ENCODE measurements at regions not wholly inside any gene's neighbourhood (a gene's known extent, or its start where the extent isn't known, plus 50 kb on each side); places are given as distances from the start of the nearest gene placed in this dataset.
"Not testable (repeated sequence)": the region's sequence is repeated elsewhere in the genome, so short reads cannot be mapped to it uniquely, and the experiment has no call there.

DNA sequence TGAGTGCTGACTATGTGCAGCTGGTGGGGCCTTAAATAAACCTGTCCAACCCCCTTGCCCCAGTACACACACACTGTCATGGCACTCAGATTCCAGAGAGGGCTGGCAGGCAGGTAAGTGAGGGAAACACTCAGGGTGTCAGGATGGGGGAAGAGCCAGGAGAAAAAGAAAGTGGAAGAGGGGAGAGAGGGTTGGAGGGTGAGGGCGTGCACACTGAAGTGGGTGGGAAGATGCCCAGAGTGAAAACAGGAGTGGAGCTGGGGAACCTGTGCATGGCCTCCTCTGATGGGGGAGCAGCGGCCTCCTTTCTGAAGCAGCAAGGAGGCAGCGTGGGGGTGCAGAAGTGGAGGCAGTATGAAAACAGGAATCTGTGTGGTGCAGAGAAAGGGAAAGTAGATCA lies 160.6 kb upstream of the JUN start:
- no peaks in the 10 kb centered on the region for H3K27me3 Mint-ChIP-seq
- DNase-seq = no peak
- POLR2A ChIA-PET = no interaction called here

DNA sequence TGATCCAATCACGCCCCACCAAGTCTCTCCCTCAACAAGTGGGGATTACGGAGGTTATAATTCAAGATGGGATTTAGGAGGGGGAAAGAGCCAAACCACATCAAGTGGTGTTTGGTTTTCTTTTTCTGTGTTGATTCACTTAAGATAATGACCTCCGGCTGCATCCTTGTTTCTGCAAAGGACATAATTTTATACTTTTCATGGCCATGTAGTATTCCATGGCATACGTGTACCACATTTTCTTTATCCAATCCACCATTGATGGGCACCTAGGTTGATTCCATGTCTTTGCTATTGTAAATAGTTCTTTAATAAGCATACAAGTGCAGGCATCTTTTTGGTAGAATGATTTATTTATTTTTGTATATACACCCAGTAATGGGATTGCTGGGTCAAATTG lies 162.5 kb upstream of the JUN start:
- intact Hi-C loops (cut with micrococcal nuclease) = loop anchor here (10.0 kb wide), 3 partner anchors 132 to 748 kb away; partner anchors contain the start of gene FGGY (in 1 of the 2)
- H3K27me3 Mint-ChIP-seq = no peaks in the 10 kb centered on the region
- ATAC-seq = no peak
- H3K27ac Mint-ChIP-seq = no peak overlapping the region
- peaks cover 0 to 14% (median 0%) of the 10 kb centered on the region in 11 donors for H3K9me3 Mint-ChIP-seq
- H3K4me3 Mint-ChIP-seq = no peak overlapping the region
- peaks cover 0 to 37% (median 0%) of the 10 kb centered on the region in 5 donors for H3K36me3 Mint-ChIP-seq
- Histone ChIP-seq H3K27me3 (ENCODE audit: control insufficient read depth in 2 of 2, insufficient read depth in 2 of 2, low read length in 2 of 2) (no peaks in the 10 kb centered on the region), H3K36me3 (ENCODE audit: control insufficient read depth in 2 of 3, insufficient read depth in 3 of 3, low read length in 3 of 3) (no peaks in the 10 kb centered on the region), H3K9me3 (ENCODE audit: control insufficient read depth in 2 of 3, low read length in 3 of 3) (no peaks in the 10 kb centered on the region), H3K27ac (ENCODE audit: low read depth, low read length) (no peak overlapping the region), H3K4me1 (ENCODE audit: control insufficient read depth in 2 of 2, insufficient read depth in 2 of 2, low read length in 2 of 2) (peaks cover 33 to 55% of the 10 kb centered on the region in 2 donors), H3K4me3 (ENCODE audit: low read length) (no peak overlapping the region)
- no peak for DNase-seq
- peaks cover 53 to 87% (median 76%) of the 10 kb centered on the region in 7 donors for H3K4me1 Mint-ChIP-seq
- ChIA-PET CTCF (no interaction called here), POLR2A (no interaction called here)

More for the DNA sequence above, 160.6 kb upstream of the JUN start:
- peak overlapping the region in 6 of 9 donors; percentile 11 to 89 (median 76) for H3K27ac Mint-ChIP-seq
- H3K4me3 Mint-ChIP-seq = peak overlapping the region in 6 of 10 donors; percentile 24 to 88 (median 49)
- Histone ChIP-seq H3K27ac (ENCODE audit: low read depth, low read length) (no peak overlapping the region), H3K9me3 (ENCODE audit: control insufficient read depth in 2 of 3, low read length in 3 of 3) (no peaks in the 10 kb centered on the region), H3K4me1 (ENCODE audit: control insufficient read depth in 2 of 2, insufficient read depth in 2 of 2, low read length in 2 of 2) (peaks cover 48 to 73% of the 10 kb centered on the region in 2 donors), H3K36me3 (ENCODE audit: control insufficient read depth in 2 of 3, insufficient read depth in 3 of 3, low read length in 3 of 3) (no peaks in the 10 kb centered on the region), H3K4me3 (ENCODE audit: low read length) (no peak overlapping the region), H3K27me3 (ENCODE audit: control insufficient read depth in 2 of 2, insufficient read depth in 2 of 2, low read length in 2 of 2) (no peaks in the 10 kb centered on the region)
- no peak for ATAC-seq
- H3K36me3 Mint-ChIP-seq = peaks cover 0 to 46% (median 0%) of the 10 kb centered on the region in 5 donors
- H3K4me1 Mint-ChIP-seq = peaks cover 68 to 100% (median 91%) of the 10 kb centered on the region in 7 donors
- CTCF ChIA-PET = no interaction called here
- peaks cover 0 to 16% (median 0%) of the 10 kb centered on the region in 11 donors for H3K9me3 Mint-ChIP-seq
- intact Hi-C loops (cut with micrococcal nuclease) = loop anchor here (5.0 to 10.0 kb wide), 6 partner anchors 87 to 750 kb away; partner anchors contain the start of gene FGGY (in 2 of the 2)

DNA sequence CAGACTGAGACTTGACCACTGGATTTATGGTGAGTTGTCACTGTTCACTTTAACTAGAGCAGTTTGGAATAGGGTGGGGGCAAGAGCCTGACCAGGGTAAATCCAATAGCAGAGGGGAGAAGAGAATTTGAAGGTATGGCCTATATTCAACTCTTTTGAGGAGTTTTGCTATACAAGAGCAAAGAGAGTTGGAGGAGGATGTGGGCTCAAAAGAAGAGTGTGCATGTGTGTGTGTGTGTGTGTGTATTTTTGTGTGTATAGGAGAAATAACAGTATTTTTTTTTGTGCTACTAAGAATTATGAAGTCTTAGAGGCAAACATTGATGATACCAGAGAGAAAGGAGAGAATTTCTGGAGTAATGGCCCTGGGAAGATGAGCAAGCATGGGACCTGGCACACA lies 164.8 kb upstream of the JUN start:
- ChIA-PET CTCF (no interaction called here), POLR2A (no interaction called here)
- ATAC-seq = no peak
- intact Hi-C loops (cut with micrococcal nuclease) = loop anchor here (10.0 kb wide), 3 partner anchors 134 to 746 kb away; partner anchors contain the start of gene FGGY (in 1 of the 2)
- peaks cover 0 to 14% (median 0%) of the 10 kb centered on the region in 11 donors for H3K9me3 Mint-ChIP-seq
- peak overlapping the region in 3 of 10 donors; percentile 2 to 49 (median 8) for H3K4me3 Mint-ChIP-seq
- peak overlapping the region in 1 of 9 donors; percentile 62 for H3K27ac Mint-ChIP-seq
- H3K27me3 ChIP-seq (ENCODE audit: control insufficient read depth in 2 of 2, insufficient read depth in 2 of 2, low read length in 2 of 2) = no peaks in the 10 kb centered on the region
- peaks cover 30 to 70% (median 53%) of the 10 kb centered on the region in 7 donors for H3K4me1 Mint-ChIP-seq
- H3K36me3 Mint-ChIP-seq = peaks cover 0 to 45% (median 0%) of the 10 kb centered on the region in 5 donors
- no peak overlapping the region for H3K27ac ChIP-seq (ENCODE audit: low read depth, low read length)
- no peak overlapping the region for H3K4me3 ChIP-seq (ENCODE audit: low read length)
- H3K27me3 Mint-ChIP-seq = peaks cover 0 to 5% (median 0%) of the 10 kb centered on the region in 5 donors
- H3K36me3 ChIP-seq (ENCODE audit: control insufficient read depth in 2 of 3, insufficient read depth in 3 of 3, low read length in 3 of 3) = no peaks in the 10 kb centered on the region
- DNase-seq = peak in 4 of 9 donors; percentile 11 to 36 (median 26)
- peaks cover 10 to 32% of the 10 kb centered on the region in 2 donors for H3K4me1 ChIP-seq (ENCODE audit: control insufficient read depth in 2 of 2, insufficient read depth in 2 of 2, low read length in 2 of 2)
- H3K9me3 ChIP-seq (ENCODE audit: control insufficient read depth in 2 of 3, low read length in 3 of 3) = no peaks in the 10 kb centered on the region

DNA sequence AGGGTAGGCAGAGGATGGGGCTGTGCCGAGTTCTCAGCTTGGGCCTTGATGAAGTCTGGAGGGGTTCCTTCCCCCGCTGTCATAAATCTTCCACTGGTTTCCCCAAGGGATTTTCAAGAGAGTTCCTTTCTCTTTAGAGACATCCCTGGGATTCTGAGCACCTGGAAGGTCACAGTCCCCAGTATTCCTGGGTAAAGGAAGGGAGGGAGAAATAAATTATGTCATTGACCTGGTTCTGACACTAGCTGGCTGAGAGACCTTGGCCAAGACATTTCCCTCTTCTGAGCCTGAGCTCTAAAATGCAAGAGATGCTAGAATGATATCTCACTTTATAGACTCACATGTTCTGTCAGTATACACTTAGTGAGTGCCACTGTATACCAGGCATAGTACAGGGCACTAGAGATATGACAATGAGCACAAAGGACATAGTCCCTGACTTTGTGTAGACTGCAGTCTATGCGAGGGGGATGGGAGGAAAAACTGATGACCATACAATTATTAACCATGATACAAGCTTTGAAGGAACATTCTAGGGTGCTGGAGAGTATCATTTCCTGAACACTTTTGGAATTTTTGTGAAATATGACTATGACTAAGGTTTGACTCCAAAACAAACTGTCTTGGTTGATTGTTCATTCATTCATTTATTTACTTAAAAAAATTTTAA lies 165.8 kb upstream of the JUN start:
- ATAC-seq (no peak), DNase-seq (no peak)
- Mint-ChIP-seq H3K27me3 (peaks cover 0 to 5% (median 0%) of the 10 kb centered on the region in 5 donors), H3K4me1 (peaks cover 20 to 60% (median 44%) of the 10 kb centered on the region in 7 donors), H3K9me3 (peaks cover 0 to 17% (median 0%) of the 10 kb centered on the region in 11 donors), H3K36me3 (peaks cover 0 to 43% (median 0%) of the 10 kb centered on the region in 5 donors), H3K27ac (peak overlapping the region in 1 of 9 donors; percentile 22), H3K4me3 (no peak overlapping the region)
- Histone ChIP-seq H3K4me3 (ENCODE audit: low read length) (no peak overlapping the region), H3K36me3 (ENCODE audit: control insufficient read depth in 2 of 3, insufficient read depth in 3 of 3, low read length in 3 of 3) (no peaks in the 10 kb centered on the region), H3K27ac (ENCODE audit: low read depth, low read length) (no peak overlapping the region), H3K4me1 (ENCODE audit: control insufficient read depth in 2 of 2, insufficient read depth in 2 of 2, low read length in 2 of 2) (peaks cover under 1 to 25% of the 10 kb centered on the region in 2 donors), H3K9me3 (ENCODE audit: control insufficient read depth in 2 of 3, low read length in 3 of 3) (no peaks in the 10 kb centered on the region), H3K27me3 (ENCODE audit: control insufficient read depth in 2 of 2, insufficient read depth in 2 of 2, low read length in 2 of 2) (no peaks in the 10 kb centered on the region)
- CTCF ChIA-PET = no interaction called here
- intact Hi-C loops (cut with micrococcal nuclease) = loop anchor here (10.0 kb wide), 3 partner anchors 135 to 745 kb away; partner anchors contain the start of gene FGGY (in 1 of the 2)
- POLR2A ChIA-PET = no interaction called here

DNA sequence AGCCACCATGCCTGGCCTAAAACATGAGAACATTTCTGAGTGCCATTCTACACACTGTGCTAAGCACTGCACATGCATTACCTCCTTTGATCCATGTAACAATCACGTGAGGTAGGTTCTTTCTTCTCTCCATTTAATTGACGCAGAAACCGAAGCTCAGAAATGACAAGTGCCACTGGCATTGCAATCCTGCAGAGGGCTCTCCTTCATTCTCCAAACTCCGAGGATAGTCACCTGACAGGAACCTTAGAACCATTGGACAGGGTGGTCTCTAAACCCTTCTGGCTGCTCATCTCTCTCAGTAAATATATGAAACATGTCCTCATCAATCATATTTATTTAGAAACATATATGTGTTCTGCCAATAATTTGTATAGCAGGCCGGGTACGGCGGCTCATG lies 167.1 kb upstream of the JUN start:
- CTCF ChIA-PET = no interaction called here
- Mint-ChIP-seq H3K36me3 (peaks cover 0 to 39% (median 0%) of the 10 kb centered on the region in 5 donors), H3K27me3 (peaks cover 0 to 7% (median 5%) of the 10 kb centered on the region in 5 donors), H3K4me1 (peaks cover 15 to 48% (median 40%) of the 10 kb centered on the region in 7 donors), H3K9me3 (peaks cover 0 to 15% (median 0%) of the 10 kb centered on the region in 11 donors), H3K4me3 (no peak overlapping the region), H3K27ac (no peak overlapping the region)
- Histone ChIP-seq H3K36me3 (ENCODE audit: control insufficient read depth in 2 of 3, insufficient read depth in 3 of 3, low read length in 3 of 3) (no peaks in the 10 kb centered on the region), H3K4me3 (ENCODE audit: low read length) (no peak overlapping the region), H3K4me1 (ENCODE audit: control insufficient read depth in 2 of 2, insufficient read depth in 2 of 2, low read length in 2 of 2) (peaks cover 0 to 16% of the 10 kb centered on the region in 2 donors), H3K27ac (ENCODE audit: low read depth, low read length) (no peak overlapping the region), H3K9me3 (ENCODE audit: control insufficient read depth in 2 of 3, low read length in 3 of 3) (no peaks in the 10 kb centered on the region), H3K27me3 (ENCODE audit: control insufficient read depth in 2 of 2, insufficient read depth in 2 of 2, low read length in 2 of 2) (no peaks in the 10 kb centered on the region)
- POLR2A ChIA-PET = no interaction called here
- DNase-seq (no peak), ATAC-seq (no peak)
- intact Hi-C loops (cut with micrococcal nuclease) = no loop called here

DNA sequence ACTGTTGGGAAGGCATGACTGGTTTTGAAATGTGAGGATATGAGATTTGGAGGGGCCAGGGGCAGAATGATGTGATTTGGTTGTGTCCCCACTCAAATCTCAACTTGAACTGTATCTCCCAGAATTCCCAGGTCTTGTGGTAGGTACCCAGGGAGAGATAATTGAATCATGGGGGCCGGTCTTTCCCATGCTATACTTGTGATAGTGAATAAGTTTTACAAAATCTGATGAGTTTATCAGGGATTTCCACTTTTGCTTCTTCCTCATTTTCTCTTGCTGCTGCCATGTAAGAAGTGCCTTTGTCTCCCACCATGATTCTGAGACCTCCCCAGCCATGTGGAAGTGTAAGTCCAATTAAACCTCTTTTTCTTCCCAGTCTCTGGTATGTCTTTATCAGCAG lies 170.1 kb upstream of the JUN start:
- H3K4me3 ChIP-seq (ENCODE audit: low read length); H3K27me3 Mint-ChIP-seq; H3K9me3 Mint-ChIP-seq; POLR2A ChIA-PET; H3K4me1 ChIP-seq (ENCODE audit: control insufficient read depth in 2 of 2, insufficient read depth in 2 of 2, low read length in 2 of 2); H3K27ac ChIP-seq (ENCODE audit: low read depth, low read length); H3K9me3 ChIP-seq (ENCODE audit: control insufficient read depth in 2 of 3, low read length in 3 of 3); H3K4me3 Mint-ChIP-seq; DNase-seq; H3K27me3 ChIP-seq (ENCODE audit: control insufficient read depth in 2 of 2, insufficient read depth in 2 of 2, low read length in 2 of 2); intact Hi-C loops (cut with micrococcal nuclease); ATAC-seq; CTCF ChIA-PET; H3K36me3 ChIP-seq (ENCODE audit: control insufficient read depth in 2 of 3, insufficient read depth in 3 of 3, low read length in 3 of 3): not testable (repeated sequence)
- H3K27ac Mint-ChIP-seq = peak overlapping the region in 1 of 9 donors; percentile 29
- peaks cover 4 to 36% (median 25%) of the 10 kb centered on the region in 7 donors for H3K4me1 Mint-ChIP-seq
- H3K36me3 Mint-ChIP-seq = peaks cover 0 to 24% (median 0%) of the 10 kb centered on the region in 5 donors
